ENCODE measurements at regions not wholly inside any gene's neighbourhood (a gene's known extent, or its start where the extent isn't known, plus 50 kb on each side); places are given as distances from the start of the nearest gene placed in this dataset.

DNA sequence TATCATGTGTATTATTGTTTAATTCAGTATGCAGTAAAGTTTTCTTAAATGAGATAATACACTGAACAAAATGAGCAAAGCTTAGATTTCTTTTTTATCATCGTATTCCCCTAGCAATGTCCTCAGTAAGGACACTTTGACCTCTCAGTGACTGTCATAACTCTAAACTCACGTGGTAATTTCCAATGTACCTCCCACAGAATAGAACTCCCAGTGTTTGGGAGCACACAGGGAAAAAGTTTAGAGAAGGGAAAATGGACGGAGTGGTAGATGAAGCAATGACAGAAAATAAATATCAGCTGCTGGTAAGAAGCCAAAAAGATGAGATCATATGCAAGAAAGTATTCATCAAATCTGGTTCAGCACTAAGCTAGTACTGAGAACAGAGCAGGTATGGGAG, 758.6 kb upstream of the KCND2 start:
- POLR2A ChIA-PET = no interaction called here

DNA sequence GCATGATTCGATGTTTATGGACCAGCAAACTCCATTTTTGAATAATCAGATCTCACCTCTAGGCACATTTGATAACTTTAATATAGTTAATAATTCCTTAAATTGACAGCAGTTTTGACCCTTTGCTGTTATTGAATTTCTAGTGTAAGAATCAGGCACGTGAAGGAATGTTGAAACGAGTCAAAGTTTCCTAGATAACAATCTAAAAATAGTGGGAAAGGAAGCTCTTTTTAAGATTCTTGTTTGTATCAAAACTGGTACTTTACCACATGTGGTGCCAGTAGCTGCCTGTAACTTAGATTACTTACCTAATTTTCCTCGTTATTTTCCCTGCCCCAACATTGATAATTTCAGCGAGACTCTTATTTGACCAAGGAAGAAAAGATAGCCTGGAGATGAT, 757.8 kb upstream of the KCND2 start:
- 7% methylated on average over 5 of the region's 5 CpGs for WGBS (ENCODE audit: missing lambda C conversion rate)
- no peak for DNase-seq (ENCODE audit: low read depth in 1 of 2, low spot score in 1 of 2)
- Histone ChIP-seq H3K27ac (no peak overlapping the region), H3K4me2 (no peak overlapping the region), H3K4me3 (no peak overlapping the region), H3K9me3 (no peaks in the 10 kb centered on the region), H3K4me1 (no peaks in the 10 kb centered on the region)
- TF ChIP-seq JUN (IDR thresholded peaks at IDR 0.05) (no peak), ZC3H11A (IDR thresholded peaks at IDR 0.05) (no peak), RCOR1 (IDR thresholded peaks at IDR 0.05; ENCODE audit: low read depth, low read length) (no peak), EHF (CRISPR knock-in tag; IDR thresholded peaks at IDR 0.05) (no peak), PHF8 (IDR thresholded peaks at IDR 0.05; ENCODE audit: borderline replicate concordance, low read depth) (no peak), MYC (IDR thresholded peaks at IDR 0.05; ENCODE audit: borderline replicate concordance, low read length) (no peak), FOSL2 (IDR thresholded peaks at IDR 0.05) (no peak), FOSL2 (CRISPR knock-in tag; IDR thresholded peaks at IDR 0.05) (no peak), CBX2 (IDR thresholded peaks at IDR 0.05; ENCODE audit: borderline replicate concordance, low read depth) (no peak), ESRRA (IDR thresholded peaks at IDR 0.05; ENCODE audit: borderline replicate concordance, low read length) (no peak), MAZ (IDR thresholded peaks at IDR 0.05; ENCODE audit: borderline replicate concordance, low read depth, low read length) (no peak), HOXA7 (CRISPR knock-in tag; IDR thresholded peaks at IDR 0.05) (no peak), ZNF302 (CRISPR knock-in tag; IDR thresholded peaks at IDR 0.05) (no peak)
- TF ChIP-seq, protein P1, sequence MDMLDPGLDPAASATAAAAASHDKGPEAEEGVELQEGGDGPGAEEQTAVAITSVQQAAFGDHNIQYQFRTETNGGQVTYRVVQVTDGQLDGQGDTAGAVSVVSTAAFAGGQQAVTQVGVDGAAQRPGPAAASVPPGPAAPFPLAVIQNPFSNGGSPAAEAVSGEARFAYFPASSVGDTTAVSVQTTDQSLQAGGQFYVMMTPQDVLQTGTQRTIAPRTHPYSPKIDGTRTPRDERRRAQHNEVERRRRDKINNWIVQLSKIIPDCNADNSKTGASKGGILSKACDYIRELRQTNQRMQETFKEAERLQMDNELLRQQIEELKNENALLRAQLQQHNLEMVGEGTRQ (IDR thresholded peaks at IDR 0.05) = no peak
- TF ChIP-seq, protein P2, sequence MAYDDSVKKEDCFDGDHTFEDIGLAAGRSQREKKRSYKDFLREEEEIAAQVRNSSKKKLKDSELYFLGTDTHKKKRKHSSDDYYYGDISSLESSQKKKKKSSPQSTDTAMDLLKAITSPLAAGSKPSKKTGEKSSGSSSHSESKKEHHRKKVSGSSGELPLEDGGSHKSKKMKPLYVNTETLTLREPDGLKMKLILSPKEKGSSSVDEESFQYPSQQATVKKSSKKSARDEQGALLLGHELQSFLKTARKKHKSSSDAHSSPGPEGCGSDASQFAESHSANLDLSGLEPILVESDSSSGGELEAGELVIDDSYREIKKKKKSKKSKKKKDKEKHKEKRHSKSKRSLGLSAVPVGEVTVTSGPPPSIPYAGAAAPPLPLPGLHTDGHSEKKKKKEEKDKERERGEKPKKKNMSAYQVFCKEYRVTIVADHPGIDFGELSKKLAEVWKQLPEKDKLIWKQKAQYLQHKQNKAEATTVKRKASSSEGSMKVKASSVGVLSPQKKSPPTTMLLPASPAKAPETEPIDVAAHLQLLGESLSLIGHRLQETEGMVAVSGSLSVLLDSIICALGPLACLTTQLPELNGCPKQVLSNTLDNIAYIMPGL (CRISPR knock-in tag; IDR thresholded peaks at IDR 0.05; ENCODE audit: borderline replicate concordance) = no peak
- TF ChIP-seq, protein P3, sequence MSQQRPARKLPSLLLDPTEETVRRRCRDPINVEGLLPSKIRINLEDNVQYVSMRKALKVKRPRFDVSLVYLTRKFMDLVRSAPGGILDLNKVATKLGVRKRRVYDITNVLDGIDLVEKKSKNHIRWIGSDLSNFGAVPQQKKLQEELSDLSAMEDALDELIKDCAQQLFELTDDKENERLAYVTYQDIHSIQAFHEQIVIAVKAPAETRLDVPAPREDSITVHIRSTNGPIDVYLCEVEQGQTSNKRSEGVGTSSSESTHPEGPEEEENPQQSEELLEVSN (IDR thresholded peaks at IDR 0.05; ENCODE audit: borderline replicate concordance, low read depth) = no peak
- no peak for ATAC-seq
- FAIRE-seq = no peak
- ChIA-PET POLR2A (no interaction called here), CTCF (no interaction called here)

More for the DNA sequence above, 758.6 kb upstream of the KCND2 start:
- no peak overlapping the region for H3K27ac ChIP-seq
- FAIRE-seq (no peak), DNase-seq (ENCODE audit: low read depth in 1 of 2, low spot score in 1 of 2) (no peak), ATAC-seq (no peak)
- no peak overlapping the region for H3K4me2 ChIP-seq
- 8% methylated on average over 3 of the region's 3 CpGs for WGBS (ENCODE audit: missing lambda C conversion rate)
- CTCF ChIA-PET = interaction anchor here (0.6 kb wide), 1 partner anchor 518 kb away, joined by 4 read pairs; no protein-coding TSS in a partner anchor
- no peaks in the 10 kb centered on the region for H3K4me1 ChIP-seq
- no peaks in the 10 kb centered on the region for H3K9me3 ChIP-seq
- TF ChIP-seq, protein P3 (IDR thresholded peaks at IDR 0.05; ENCODE audit: borderline replicate concordance, low read depth) = no peak
- TF ChIP-seq EP300 (IDR thresholded peaks at IDR 0.05) (no peak), ZC3H11A (IDR thresholded peaks at IDR 0.05) (no peak), HOXB5 (CRISPR knock-in tag; IDR thresholded peaks at IDR 0.05) (no peak), JUNB (IDR thresholded peaks at IDR 0.05) (no peak), NR3C1 (IDR thresholded peaks at IDR 0.05) (no peak), NFE2L2 (conservative IDR thresholded peaks at IDR 0.05; ENCODE audit: low read length) (no peak), KDM5A (IDR thresholded peaks at IDR 0.05) (no peak), CBX2 (IDR thresholded peaks at IDR 0.05; ENCODE audit: borderline replicate concordance, low read depth) (no peak), MAZ (IDR thresholded peaks at IDR 0.05; ENCODE audit: borderline replicate concordance, low read depth, low read length) (no peak), CHD2 (IDR thresholded peaks at IDR 0.05; ENCODE audit: low read length, partially characterized antibody) (no peak), KDM1A (IDR thresholded peaks at IDR 0.05; ENCODE audit: low read depth) (no peak)
- TF ChIP-seq, protein P2 (CRISPR knock-in tag; IDR thresholded peaks at IDR 0.05; ENCODE audit: borderline replicate concordance) = no peak
- TF ChIP-seq, protein P4, sequence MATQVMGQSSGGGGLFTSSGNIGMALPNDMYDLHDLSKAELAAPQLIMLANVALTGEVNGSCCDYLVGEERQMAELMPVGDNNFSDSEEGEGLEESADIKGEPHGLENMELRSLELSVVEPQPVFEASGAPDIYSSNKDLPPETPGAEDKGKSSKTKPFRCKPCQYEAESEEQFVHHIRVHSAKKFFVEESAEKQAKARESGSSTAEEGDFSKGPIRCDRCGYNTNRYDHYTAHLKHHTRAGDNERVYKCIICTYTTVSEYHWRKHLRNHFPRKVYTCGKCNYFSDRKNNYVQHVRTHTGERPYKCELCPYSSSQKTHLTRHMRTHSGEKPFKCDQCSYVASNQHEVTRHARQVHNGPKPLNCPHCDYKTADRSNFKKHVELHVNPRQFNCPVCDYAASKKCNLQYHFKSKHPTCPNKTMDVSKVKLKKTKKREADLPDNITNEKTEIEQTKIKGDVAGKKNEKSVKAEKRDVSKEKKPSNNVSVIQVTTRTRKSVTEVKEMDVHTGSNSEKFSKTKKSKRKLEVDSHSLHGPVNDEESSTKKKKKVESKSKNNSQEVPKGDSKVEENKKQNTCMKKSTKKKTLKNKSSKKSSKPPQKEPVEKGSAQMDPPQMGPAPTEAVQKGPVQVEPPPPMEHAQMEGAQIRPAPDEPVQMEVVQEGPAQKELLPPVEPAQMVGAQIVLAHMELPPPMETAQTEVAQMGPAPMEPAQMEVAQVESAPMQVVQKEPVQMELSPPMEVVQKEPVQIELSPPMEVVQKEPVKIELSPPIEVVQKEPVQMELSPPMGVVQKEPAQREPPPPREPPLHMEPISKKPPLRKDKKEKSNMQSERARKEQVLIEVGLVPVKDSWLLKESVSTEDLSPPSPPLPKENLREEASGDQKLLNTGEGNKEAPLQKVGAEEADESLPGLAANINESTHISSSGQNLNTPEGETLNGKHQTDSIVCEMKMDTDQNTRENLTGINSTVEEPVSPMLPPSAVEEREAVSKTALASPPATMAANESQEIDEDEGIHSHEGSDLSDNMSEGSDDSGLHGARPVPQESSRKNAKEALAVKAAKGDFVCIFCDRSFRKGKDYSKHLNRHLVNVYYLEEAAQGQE (IDR thresholded peaks at IDR 0.05) = no peak
- no peak overlapping the region for H3K4me3 ChIP-seq
